IMR-90 (cell line): ENCODE measurements at regions not wholly inside any gene's neighbourhood (a gene's known extent, or its start where the extent isn't known, plus 50 kb on each side); places are given as distances from the start of the nearest gene placed in this dataset.

ENCODE experiments used
- ATAC-seq: fragments of 200-7000 bp; cut with Tn5 transposase; 2 replicates; pipeline ENCODE4 v1.9.1; 2020; ENCODE audit warnings: low read depth, mild to moderate bottlenecking, moderate library complexity
- BruUV-seq: library from RNA; stranded (reverse); fragments of 400-500 nt; replicated peaks from 2 replicates; lab custom pipeline; 2021; lab: Mats Ljungman, UMichigan
- CTCF ChIA-PET: fragments of 300-600 bp; formaldehyde crosslinking; extraction: SDS; loops from one replicate; lab custom pipeline; 2021; ENCODE audit warnings: antibody characterized with exemption; lab: Yijun Ruan, JAX
- POLR2A ChIA-PET: fragments of 300-600 bp; sonication (Branson Sonifier 250); formaldehyde crosslinking; loops from one replicate; lab custom pipeline; 2022; ENCODE audit warnings: antibody characterized with exemption; ENCODE audit not compliant: unreplicated experiment; lab: Charles Lee
- DNase-seq: peaks from one replicate; pipeline ENCODE4 v3.0.0; 2013
- H2AFZ ChIP-seq: replicated peaks from 2 replicates; pipeline ENCODE3; 2013; ENCODE audit warnings: low read length, mild to moderate bottlenecking; ENCODE audit not compliant: poor library complexity
- H2AK5ac ChIP-seq: 2 replicates; pipeline ENCODE4 v1.6.1; 2013; ENCODE audit warnings: low read depth, low read length, inconsistent platforms
- H2AK9ac ChIP-seq: replicated peaks from 2 replicates; pipeline ENCODE3; 2013; ENCODE audit warnings: mild to moderate bottlenecking, low read depth, low read length, moderate library complexity; ENCODE audit not compliant: poor library complexity
- H2BK120ac ChIP-seq: 2 replicates; pipeline ENCODE4 v1.6.1; 2013; ENCODE audit warnings: low read depth, low read length, inconsistent platforms
- H2BK15ac ChIP-seq: 3 replicates; pipeline ENCODE4 v1.6.1; 2013; ENCODE audit warnings: low read depth, low read length, inconsistent platforms
- H2BK20ac ChIP-seq: 2 replicates; pipeline ENCODE4 v1.6.1; 2013; ENCODE audit warnings: low read depth, mild to moderate bottlenecking, inconsistent platforms, low read length, moderate library complexity
- H2BK5ac ChIP-seq: 2 replicates; pipeline ENCODE4 v1.6.1; 2013; ENCODE audit warnings: mild to moderate bottlenecking, low read depth, low read length, inconsistent platforms; ENCODE audit not compliant: poor library complexity, severe bottlenecking
- H3K14ac ChIP-seq: replicated peaks from 2 replicates; pipeline ENCODE4 v1.6.1; 2013; ENCODE audit warnings: low read depth, low read length, inconsistent platforms
- H3K18ac ChIP-seq: 2 replicates; pipeline ENCODE4 v1.6.1; 2013; ENCODE audit warnings: low read depth, low read length, control low read depth
- H3K23ac ChIP-seq: 2 replicates; pipeline ENCODE4 v1.6.1; 2013; ENCODE audit warnings: low read depth, low read length, inconsistent platforms
- H3K27ac ChIP-seq: 2 replicates; pipeline ENCODE4 v1.5.1; 2013; ENCODE audit warnings: mild to moderate bottlenecking, control low read depth, low read length; ENCODE audit not compliant: insufficient read depth
- H3K27me3 ChIP-seq: 2 replicates; pipeline ENCODE4 v1.6.1; 2013; ENCODE audit warnings: low read length; ENCODE audit not compliant: control insufficient read depth, insufficient read depth
- H3K36me3 ChIP-seq: 2 replicates; pipeline ENCODE4 v1.6.1; 2013; ENCODE audit warnings: low read length, mixed read lengths; ENCODE audit not compliant: control insufficient read depth, insufficient read depth
- H3K4ac ChIP-seq: 2 replicates; pipeline ENCODE4 v1.6.1; 2013; ENCODE audit warnings: low read depth, low read length, inconsistent platforms
- H3K4me1 ChIP-seq: 2 replicates; pipeline ENCODE4 v1.6.1; 2013; ENCODE audit warnings: low read length, mixed read lengths; ENCODE audit not compliant: control insufficient read depth, insufficient read depth
- H3K4me2 ChIP-seq: 2 replicates; pipeline ENCODE4 v1.6.1; 2013; ENCODE audit warnings: low read depth, mild to moderate bottlenecking, control low read depth, low read length, moderate library complexity
- H3K4me3 ChIP-seq: 2 replicates; pipeline ENCODE4 v1.5.1; 2013; ENCODE audit warnings: low read depth, mild to moderate bottlenecking, control low read depth, low read length, moderate library complexity; ENCODE audit not compliant: insufficient read depth
- H3K56ac ChIP-seq: 2 replicates; pipeline ENCODE4 v1.6.1; 2013; ENCODE audit warnings: low read length, inconsistent platforms; ENCODE audit not compliant: insufficient read depth; ENCODE audit errors: extremely low read depth
- H3K79me1 ChIP-seq, 2 experiments: 2 replicates each; pipeline ENCODE4 v1.6.1; 2013; ENCODE audit warnings: low read length in 2 of 2, inconsistent platforms in 1 of 2, low read depth in 1 of 2
- H3K9ac ChIP-seq: 2 replicates; pipeline ENCODE4 v1.6.1; 2013; ENCODE audit warnings: low read depth, low read length, control low read depth
- H3K9me1 ChIP-seq: 2 replicates; pipeline ENCODE4 v1.6.1; 2013; ENCODE audit warnings: low read length, inconsistent platforms; ENCODE audit not compliant: insufficient read depth
- H3K9me3 ChIP-seq: 2 replicates; pipeline ENCODE4 v1.6.1; 2013; ENCODE audit warnings: low read length; ENCODE audit not compliant: control insufficient read depth, insufficient read depth
- H4K20me1 ChIP-seq: 2 replicates; pipeline ENCODE4 v1.6.1; 2013; ENCODE audit warnings: low read length, inconsistent platforms; ENCODE audit not compliant: insufficient read depth
- H4K5ac ChIP-seq: 2 replicates; pipeline ENCODE4 v1.6.1; 2013; ENCODE audit warnings: mild to moderate bottlenecking, low read depth, low read length, control low read depth
- H4K8ac ChIP-seq, 2 experiments: 2 replicates each; pipeline ENCODE4 v1.6.1; 2013; ENCODE audit warnings: low read depth in 2 of 2, low read length in 2 of 2, control low read depth in 1 of 2, inconsistent platforms in 1 of 2
- H4K91ac ChIP-seq: 2 replicates; pipeline ENCODE4 v1.6.1; 2013; ENCODE audit warnings: low read depth, low read length, inconsistent platforms; ENCODE audit not compliant: insufficient read depth
- CEBPB ChIP-seq: IDR thresholded peaks from 2 replicates; pipeline ENCODE4 v1.6.1; 2012; ENCODE audit warnings: low read depth, low read length, improper control_type of control experiment
- FOS ChIP-seq: fragments of 150-350 bp; IDR thresholded peaks from 2 replicates; pipeline ENCODE4 v1.6.1; 2016; ENCODE audit warnings: low read depth, low read length
- RCOR1 ChIP-seq: IDR thresholded peaks from 2 replicates; pipeline ENCODE4 v1.6.1; 2012; ENCODE audit warnings: mild to moderate bottlenecking, low read length, improper control_type of control experiment; ENCODE audit not compliant: insufficient replicate concordance
- WGBS, 2 experiments: methylation state at CpG; one replicate each; pipeline versions ENCODE4 v1.1.5 to v1.1.7; 2013; ENCODE audit warnings: missing lambda C conversion rate in 2 of 2; ENCODE audit not compliant: insufficient read length in 1 of 2; ENCODE audit errors: extremely low coverage in 2 of 2; 5-methylcytosine and 5-hydroxymethylcytosine counted together
- dilution Hi-C: fragments of 300-500 bp; cut with HindIII; formaldehyde crosslinking; loops from one replicate; pipeline ENCODE4 v1.14.3; 2018; ENCODE audit warnings: low sequenced_read_pairs; ENCODE audit not compliant: unreplicated experiment
- in situ Hi-C: fragments of 300-500 bp; cut with MboI; formaldehyde crosslinking; loops from 3 replicates; pipeline ENCODE4 v1.14.3; 2019; ENCODE audit warnings: low sequenced_read_pairs, inconsistent platforms, mixed read lengths
- intact Hi-C: fragments of 100-400 bp; cut with micrococcal nuclease; formaldehyde crosslinking; loops from 2 replicates; pipeline ENCODE4 v1.10.0; 2022

DNA sequence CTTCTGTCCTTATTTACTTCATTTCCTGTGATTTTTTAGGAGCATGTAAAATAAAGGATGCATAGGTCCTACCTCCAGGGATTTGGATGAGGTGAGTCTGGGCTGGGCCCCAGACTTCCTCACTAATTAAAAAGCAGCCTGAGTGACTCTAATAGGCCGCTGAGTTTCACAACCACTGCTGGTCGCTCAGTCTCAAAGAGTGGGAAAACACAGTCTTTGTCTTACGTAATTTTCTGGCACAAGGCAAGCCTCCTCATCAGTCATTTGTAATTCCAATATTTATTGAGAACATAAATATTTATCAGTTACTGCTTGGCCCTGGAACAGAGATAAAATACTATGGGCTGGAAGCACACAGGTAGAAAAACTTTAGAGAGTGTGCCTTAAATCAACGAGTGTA is 195.4 kb upstream of the RUNX1 start:
- Histone ChIP-seq H3K56ac (no peak overlapping the region), H3K23ac (no peak overlapping the region), H2BK120ac (no peak overlapping the region), H3K4me1 (0 out of 2 replicates have a peak, but pooled peaks cover 2% of the 10 kb centered on the region), H3K79me1 (no peaks in the 10 kb centered on the region), H4K91ac (no peak overlapping the region), H3K4me3 (no peak overlapping the region), H3K36me3 (no peaks in the 10 kb centered on the region), H2AFZ (no peak overlapping the region), H3K14ac (no peak overlapping the region), H2AK9ac (no peak overlapping the region), H3K27me3 (no peaks in the 10 kb centered on the region), H2AK5ac (no peak overlapping the region), H4K5ac (no peak overlapping the region), H4K20me1 (no peaks in the 10 kb centered on the region), H3K4ac (no peak overlapping the region), H3K4me2 (no peak overlapping the region), H3K9me3 (no peaks in the 10 kb centered on the region), H3K27ac (no peak overlapping the region), H2BK15ac (no peak overlapping the region), H3K18ac (no peak overlapping the region), H4K8ac (no peak overlapping the region), H3K9ac (no peak overlapping the region), H3K9me1 (0 out of 2 replicates have a peak, but pooled peaks cover 3% of the 10 kb centered on the region), H2BK20ac (no peak overlapping the region), H2BK5ac (no peak overlapping the region)
- ChIA-PET CTCF (no interaction called here), POLR2A (no interaction called here)
- intact Hi-C loops (no loop called here), in situ Hi-C loops (no loop called here), dilution Hi-C loops (no loop called here)
- no CpG with 5 or more reads among the region's 4 CpGs for WGBS, 2 experiments
- TF ChIP-seq FOS (0 out of 2 replicates have a peak, but pooled peaks have one; percentile 7), RCOR1 (no peak), CEBPB (peak; percentile 76)
- ATAC-seq (peak; percentile 67), DNase-seq (peak; percentile 77)
- BruUV-seq: no TSS peak
